ENCODE measurements at regions not wholly inside any gene's neighbourhood (a gene's known extent, or its start where the extent isn't known, plus 50 kb on each side); places are given as distances from the start of the nearest gene placed in this dataset.

- intact Hi-C loops (cut with DNase I) = no loop called here
- no peak for DNase-seq (ENCODE audit: low spot score)
Measured at GRCh38 chr13:106187501-106188095, 347.9 kb downstream of the EFNB2 start.

- intact Hi-C loops (cut with DNase I) = no loop called here
- no peak for DNase-seq (ENCODE audit: low spot score)
Measured at GRCh38 chr13:106187101-106187500, 348.4 kb downstream of the EFNB2 start.

GRCh38 chr13:106186366-106187030 lies 349.0 kb downstream of the EFNB2 start:
- intact Hi-C loops (cut with DNase I) = no loop called here
- DNase-seq (ENCODE audit: low spot score) = no peak

- intact Hi-C loops (cut with DNase I) = no loop called here
- DNase-seq (ENCODE audit: low spot score) = no peak
Measured at GRCh38 chr13:106184790-106185189, 350.7 kb downstream of the EFNB2 start.

- intact Hi-C loops (cut with DNase I) = no loop called here
- no peak for DNase-seq (ENCODE audit: low spot score)
Measured at GRCh38 chr13:106183410-106184065, 351.9 kb downstream of the EFNB2 start.

- intact Hi-C loops (cut with DNase I) = no loop called here
Measured at GRCh38 chr13:106182404-106182803, 353.1 kb downstream of the EFNB2 start.

GRCh38 chr13:106178816-106179215 lies 356.6 kb downstream of the EFNB2 start:
- intact Hi-C loops (cut with DNase I) = no loop called here

More at GRCh38 chr13:106182404-106182803, 353.1 kb downstream of the EFNB2 start:
- DNase-seq (ENCODE audit: low spot score) = no peak

GRCh38 chr13:106177146-106177545 lies 358.3 kb downstream of the EFNB2 start:
- intact Hi-C loops (cut with DNase I) = no loop called here
- no peak for DNase-seq (ENCODE audit: low spot score)

More at GRCh38 chr13:106178816-106179215, 356.6 kb downstream of the EFNB2 start:
- no peak for DNase-seq (ENCODE audit: low spot score)

- no peak for DNase-seq (ENCODE audit: low spot score)
- intact Hi-C loops (cut with DNase I) = no loop called here
Measured at GRCh38 chr13:106176117-106176516, 359.3 kb downstream of the EFNB2 start.

GRCh38 chr13:106173891-106174610 lies 361.4 kb downstream of the EFNB2 start:
- intact Hi-C loops (cut with DNase I) = no loop called here
- DNase-seq (ENCODE audit: low spot score) = no peak

- DNase-seq (ENCODE audit: low spot score) = no peak
- intact Hi-C loops (cut with DNase I) = no loop called here
Measured at GRCh38 chr13:106173346-106173745, 362.1 kb downstream of the EFNB2 start.

GRCh38 chr13:106172176-106172905 lies 363.1 kb downstream of the EFNB2 start:
- intact Hi-C loops (cut with DNase I) = no loop called here
- DNase-seq (ENCODE audit: low spot score) = no peak

- intact Hi-C loops (cut with DNase I) = no loop called here
- no peak for DNase-seq (ENCODE audit: low spot score)
Measured at GRCh38 chr13:106163426-106163825, 372.0 kb downstream of the EFNB2 start.

- intact Hi-C loops (cut with DNase I) = no loop called here
- no peak for DNase-seq (ENCODE audit: low spot score)
Measured at GRCh38 chr13:106161146-106161545, 374.3 kb downstream of the EFNB2 start.

- no peak for DNase-seq (ENCODE audit: low spot score)
- intact Hi-C loops (cut with DNase I) = no loop called here
Measured at GRCh38 chr13:106159295-106160195, 375.9 kb downstream of the EFNB2 start.

- intact Hi-C loops (cut with DNase I) = no loop called here
- DNase-seq (ENCODE audit: low spot score) = no peak
Measured at GRCh38 chr13:106156468-106156867, 379.0 kb downstream of the EFNB2 start.

- DNase-seq (ENCODE audit: low spot score) = no peak
- intact Hi-C loops (cut with DNase I) = no loop called here
Measured at GRCh38 chr13:106155411-106155810, 380.1 kb downstream of the EFNB2 start.

GRCh38 chr13:106153876-106154275 lies 381.6 kb downstream of the EFNB2 start:
- intact Hi-C loops (cut with DNase I) = no loop called here
- DNase-seq (ENCODE audit: low spot score) = no peak

All from posterior vena cava (tissue), 2 donors.